MG63 (cell line): ENCODE measurements at regions not wholly inside any gene's neighbourhood (a gene's known extent, or its start where the extent isn't known, plus 50 kb on each side); places are given as distances from the start of the nearest gene placed in this dataset.

Experiments
- DNase-seq: peaks from one replicate; pipeline ENCODE4 v3.0.0-alpha.2; 2020
- H3K27me3 ChIP-seq: fragments of 250-450 bp; sonication (Bioruptor Pico); 2 replicates; pipeline ENCODE4 v1.5.1; 2020; ENCODE audit warnings: mild to moderate bottlenecking, moderate library complexity
- H3K36me3 ChIP-seq: fragments of 250-450 bp; sonication (Bioruptor Pico); 2 replicates; pipeline ENCODE4 v1.5.1; 2020; ENCODE audit warnings: mild to moderate bottlenecking, moderate library complexity
- H3K4me3 ChIP-seq: fragments of 250-450 bp; sonication (Bioruptor Pico); 2 replicates; pipeline ENCODE4 v1.5.1; 2020; ENCODE audit warnings: mild to moderate bottlenecking, moderate library complexity
- H3K9me3 ChIP-seq: fragments of 250-450 bp; sonication (Bioruptor Pico); 2 replicates; pipeline ENCODE4 v1.5.1; 2020; ENCODE audit warnings: mild to moderate bottlenecking, moderate library complexity

DNA sequence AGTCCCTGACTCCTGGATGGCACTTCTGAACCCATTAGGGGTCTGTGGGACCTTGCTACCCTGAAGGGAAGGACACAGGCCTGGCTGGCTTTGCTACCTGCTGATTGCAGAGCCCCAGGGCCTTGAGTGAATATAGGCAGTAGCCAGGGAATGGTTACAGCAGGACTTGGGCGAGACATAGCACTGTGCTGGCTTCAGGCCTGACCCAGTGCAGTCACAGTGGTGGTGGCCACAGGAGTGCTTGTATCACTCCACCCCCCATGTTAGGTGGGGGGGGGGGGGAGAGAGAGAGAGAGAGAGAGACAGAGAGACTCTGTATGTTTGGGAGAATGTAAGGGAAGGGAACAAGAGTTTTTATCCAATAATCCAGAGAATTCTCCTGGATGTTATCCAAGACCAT is 439.3 kb upstream of the ZNF608 start:
- no peak for DNase-seq
- H3K27me3 ChIP-seq, result no peaks in the 10 kb centered on the region
- no peaks in the 10 kb centered on the region for H3K36me3 ChIP-seq
- H3K9me3 ChIP-seq, result no peaks in the 10 kb centered on the region
- H3K4me3 ChIP-seq, result no peak overlapping the region

DNA sequence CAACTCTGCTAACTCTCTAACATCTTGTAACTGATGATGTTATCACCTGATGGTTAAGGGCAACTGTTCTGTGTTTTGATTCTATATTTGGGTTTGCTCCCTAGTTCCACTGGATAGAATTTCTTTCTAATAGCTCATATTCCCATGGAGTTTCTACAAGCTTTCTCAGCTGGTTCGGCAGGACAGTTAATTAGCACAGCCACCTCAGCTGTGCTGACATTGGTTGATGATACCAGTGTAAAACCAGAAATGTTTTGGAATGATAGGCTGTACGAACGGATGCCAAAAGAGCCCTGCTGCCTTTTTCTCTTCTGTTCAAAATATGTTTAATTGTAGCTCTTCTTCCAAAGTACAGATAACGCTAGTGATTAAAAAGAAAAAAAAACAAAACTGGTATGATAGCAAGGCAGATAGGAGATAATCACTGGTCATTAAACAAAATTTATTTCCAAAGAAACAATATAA is 440.5 kb upstream of the ZNF608 start:
- Histone ChIP-seq H3K4me3 (no peak overlapping the region), H3K27me3 (no peaks in the 10 kb centered on the region), H3K36me3 (no peaks in the 10 kb centered on the region), H3K9me3 (no peaks in the 10 kb centered on the region)
- no peak for DNase-seq

GRCh38 chr5:125189531-125189941 is 443.1 kb upstream of the ZNF608 start:
- DNase-seq, result no peak
- H3K9me3 ChIP-seq, result no peaks in the 10 kb centered on the region
- no peaks in the 10 kb centered on the region for H3K36me3 ChIP-seq
- no peaks in the 10 kb centered on the region for H3K27me3 ChIP-seq
- no peak overlapping the region for H3K4me3 ChIP-seq

GRCh38 chr5:125190232-125191087 is 444.0 kb upstream of the ZNF608 start:
- H3K9me3 ChIP-seq, result no peaks in the 10 kb centered on the region
- no peak for DNase-seq
- no peaks in the 10 kb centered on the region for H3K27me3 ChIP-seq
- H3K36me3 ChIP-seq, result no peaks in the 10 kb centered on the region
- no peak overlapping the region for H3K4me3 ChIP-seq

DNA sequence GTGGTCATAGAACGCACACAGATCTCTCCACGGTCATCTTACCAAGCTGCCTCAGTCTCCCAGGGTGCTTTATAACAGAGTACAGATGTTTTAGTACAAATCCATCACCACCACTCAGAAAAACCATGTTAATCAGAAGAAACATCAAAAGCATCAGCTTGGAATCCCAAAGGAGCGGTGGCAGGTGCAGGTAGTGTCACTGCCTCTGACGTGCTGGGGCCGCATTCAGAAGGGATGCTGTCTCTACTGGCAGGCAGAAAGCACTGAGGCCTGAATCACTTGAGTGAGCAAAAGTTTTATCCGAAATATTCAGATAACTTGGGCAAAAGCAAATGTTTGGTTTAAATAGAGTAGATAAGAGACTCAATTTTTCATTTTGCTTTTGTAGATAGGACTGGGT is 448.4 kb upstream of the ZNF608 start:
- no peak overlapping the region for H3K4me3 ChIP-seq
- H3K9me3 ChIP-seq, result no peaks in the 10 kb centered on the region
- H3K27me3 ChIP-seq, result no peaks in the 10 kb centered on the region
- H3K36me3 ChIP-seq, result no peaks in the 10 kb centered on the region
- DNase-seq, result no peak

GRCh38 chr5:125196481-125197111 is 450.2 kb upstream of the ZNF608 start:
- Histone ChIP-seq H3K27me3 (no peaks in the 10 kb centered on the region), H3K9me3 (no peaks in the 10 kb centered on the region), H3K4me3 (no peak overlapping the region), H3K36me3 (no peaks in the 10 kb centered on the region)
- no peak for DNase-seq

DNA sequence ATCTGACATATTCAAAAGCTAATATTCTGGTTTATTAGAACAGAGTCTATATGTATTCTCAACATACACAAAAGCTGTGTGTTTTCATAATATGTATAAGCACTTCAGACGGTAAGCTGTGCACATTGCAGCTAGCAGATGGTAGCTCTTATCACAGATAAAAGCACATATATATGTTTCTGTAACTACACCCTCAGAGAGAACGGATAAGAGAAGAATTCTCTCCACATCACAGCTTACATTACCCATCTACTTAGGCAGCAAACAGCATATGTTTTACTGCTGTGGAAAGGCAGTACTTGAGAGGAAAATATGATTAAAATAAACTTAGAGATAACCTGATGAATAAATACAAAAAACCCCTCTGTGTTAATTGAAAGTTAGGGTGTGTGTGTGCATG is 450.9 kb upstream of the ZNF608 start:
- no peak for DNase-seq
- Histone ChIP-seq H3K9me3 (no peaks in the 10 kb centered on the region), H3K27me3 (no peaks in the 10 kb centered on the region), H3K36me3 (no peaks in the 10 kb centered on the region), H3K4me3 (no peak overlapping the region)

DNA sequence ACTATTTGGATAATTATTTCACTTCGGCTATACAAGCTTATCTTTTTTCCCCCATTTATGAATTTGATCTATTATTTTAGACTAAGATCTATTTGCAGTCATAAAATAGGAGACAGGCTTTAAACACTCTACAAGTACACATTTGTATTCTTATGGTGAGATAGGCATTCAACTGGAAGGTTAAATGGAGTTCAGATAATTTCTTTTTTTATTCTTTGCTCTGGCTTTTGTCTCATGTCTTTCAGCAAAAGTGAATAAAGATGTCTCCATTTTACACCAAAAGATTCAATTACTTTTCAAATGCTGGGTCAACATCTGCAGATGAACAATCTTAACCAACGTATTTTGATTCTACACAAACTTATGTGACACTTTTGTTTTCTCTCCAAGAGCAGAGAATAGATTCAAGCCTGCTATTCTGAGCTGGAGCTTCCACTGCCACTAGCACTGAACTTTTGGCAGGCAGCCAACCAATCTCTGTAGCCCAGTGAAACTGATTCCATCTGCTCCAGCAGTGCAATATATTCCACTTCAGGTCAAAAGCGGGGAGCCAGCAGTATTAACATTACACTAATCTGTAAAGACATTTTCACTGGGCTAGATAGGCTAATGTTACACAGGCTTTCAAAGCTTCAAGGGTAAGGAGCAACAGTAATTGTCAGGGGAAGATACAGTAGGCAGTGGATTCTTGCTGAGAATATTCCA is 452.0 kb upstream of the ZNF608 start:
- DNase-seq, result peak; percentile 16
- no peaks in the 10 kb centered on the region for H3K27me3 ChIP-seq
- H3K9me3 ChIP-seq, result no peaks in the 10 kb centered on the region
- no peaks in the 10 kb centered on the region for H3K36me3 ChIP-seq
- no peak overlapping the region for H3K4me3 ChIP-seq

DNA sequence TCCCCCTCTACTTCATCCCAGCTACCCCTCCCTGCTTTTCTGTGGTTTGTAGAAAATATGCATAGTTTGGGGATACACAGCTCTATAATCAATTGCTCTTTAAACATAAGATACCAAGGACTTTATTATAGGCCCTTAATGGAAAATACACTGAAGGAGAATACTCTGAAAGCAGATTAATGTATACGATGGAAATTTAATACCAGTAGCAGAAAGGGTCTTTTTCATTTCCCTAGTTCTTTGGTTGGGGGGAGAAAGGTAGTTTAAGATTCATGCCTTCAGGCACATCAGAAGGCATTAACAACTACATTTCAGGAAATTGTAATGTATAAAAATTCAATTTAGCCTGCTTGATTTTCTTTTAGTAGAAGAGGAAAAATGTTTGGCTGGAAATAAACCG is 452.9 kb upstream of the ZNF608 start:
- no peak for DNase-seq
- H3K4me3 ChIP-seq, result no peak overlapping the region
- no peaks in the 10 kb centered on the region for H3K36me3 ChIP-seq
- no peaks in the 10 kb centered on the region for H3K27me3 ChIP-seq
- H3K9me3 ChIP-seq, result no peaks in the 10 kb centered on the region

GRCh38 chr5:125199968-125200865 is 453.8 kb upstream of the ZNF608 start:
- DNase-seq, result peak; percentile 11
- Histone ChIP-seq H3K9me3 (no peaks in the 10 kb centered on the region), H3K4me3 (peak overlapping the region; percentile 39), H3K27me3 (no peaks in the 10 kb centered on the region), H3K36me3 (no peaks in the 10 kb centered on the region)

GRCh38 chr5:125200866-125201373 is 454.5 kb upstream of the ZNF608 start:
- Histone ChIP-seq H3K36me3 (no peaks in the 10 kb centered on the region), H3K9me3 (no peaks in the 10 kb centered on the region), H3K27me3 (no peaks in the 10 kb centered on the region), H3K4me3 (peak overlapping the region; percentile 39)
- DNase-seq, result no peak

DNA sequence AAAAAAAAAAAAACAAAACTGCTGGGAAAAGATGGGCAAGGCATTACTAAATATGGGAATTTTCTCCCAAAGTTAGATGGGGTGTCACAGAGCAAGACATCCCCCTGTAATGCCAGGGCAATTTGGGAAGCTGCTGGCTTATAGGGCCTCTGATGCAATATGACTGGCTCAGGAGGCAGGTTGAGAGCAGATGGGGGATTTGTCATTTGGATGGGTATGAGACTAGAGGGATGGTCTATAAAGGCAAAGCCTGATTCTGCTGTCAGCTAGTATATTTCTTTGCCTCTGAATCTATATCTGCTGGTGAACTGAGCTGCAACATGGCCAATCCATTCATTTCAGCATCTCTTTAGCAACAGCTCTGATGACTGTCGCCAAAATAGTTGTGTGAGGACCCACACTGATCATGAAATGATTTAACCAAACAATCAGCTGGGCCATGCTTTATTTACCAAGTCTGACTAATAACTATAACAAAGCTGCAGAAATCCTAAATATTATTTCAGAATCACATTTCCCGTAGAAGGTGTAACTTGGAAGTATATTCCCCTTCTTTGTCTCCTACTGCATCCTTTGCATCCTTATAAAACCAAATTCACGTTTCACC is 455.1 kb upstream of the ZNF608 start:
- no peak for DNase-seq
- Histone ChIP-seq H3K36me3 (no peaks in the 10 kb centered on the region), H3K9me3 (no peaks in the 10 kb centered on the region), H3K27me3 (no peaks in the 10 kb centered on the region), H3K4me3 (no peak overlapping the region)

GRCh38 chr5:125202353-125202752 is 455.9 kb upstream of the ZNF608 start:
- Histone ChIP-seq H3K27me3 (no peaks in the 10 kb centered on the region), H3K36me3 (no peaks in the 10 kb centered on the region), H3K4me3 (no peak overlapping the region), H3K9me3 (no peaks in the 10 kb centered on the region)
- DNase-seq, result no peak

DNA sequence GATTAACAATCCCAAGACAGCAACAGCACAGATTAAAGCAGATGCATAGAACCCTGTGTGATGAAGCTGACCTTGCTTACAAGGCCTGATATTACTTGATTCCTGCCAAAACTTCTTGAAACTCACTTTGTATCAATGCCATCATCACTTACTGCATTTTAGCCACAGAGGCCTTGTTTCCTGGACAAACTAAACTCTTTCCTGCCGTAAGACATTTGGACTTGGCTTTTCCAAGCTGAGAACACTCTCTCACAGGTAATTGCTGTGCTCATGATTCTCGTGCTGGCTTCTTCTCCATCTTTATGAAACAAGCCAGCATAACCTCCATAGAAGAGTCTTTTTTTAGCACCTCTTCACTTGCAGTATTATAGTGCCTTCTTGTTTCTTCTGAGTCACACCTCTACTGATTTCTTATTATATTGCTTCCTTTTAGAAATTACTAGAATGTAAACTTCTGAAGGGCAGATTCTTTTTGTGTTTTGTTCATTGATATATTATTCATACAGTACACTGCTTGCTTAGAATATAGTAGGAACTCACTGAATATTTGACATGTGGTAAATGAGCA is 456.5 kb upstream of the ZNF608 start:
- no peak for DNase-seq
- no peaks in the 10 kb centered on the region for H3K27me3 ChIP-seq
- H3K9me3 ChIP-seq, result no peaks in the 10 kb centered on the region
- no peak overlapping the region for H3K4me3 ChIP-seq
- H3K36me3 ChIP-seq, result no peaks in the 10 kb centered on the region

DNA sequence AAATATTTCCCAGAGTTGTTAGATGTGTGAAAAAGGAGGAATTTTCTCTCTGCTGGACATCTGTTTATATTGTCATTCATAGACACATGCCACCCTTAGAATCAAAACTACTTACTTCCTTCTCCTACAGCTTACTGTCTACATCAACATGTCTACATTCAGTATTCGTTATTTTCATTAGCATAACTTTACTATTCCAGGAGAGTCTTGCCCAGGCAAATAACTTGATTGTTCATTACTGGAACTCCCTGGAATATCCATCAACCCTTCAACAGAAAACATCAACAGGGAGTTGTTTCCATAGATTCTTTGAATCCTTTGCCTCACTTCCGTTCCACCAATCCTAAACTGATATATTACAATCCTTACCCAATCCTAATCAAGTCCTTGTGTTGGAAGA is 457.5 kb upstream of the ZNF608 start:
- H3K27me3 ChIP-seq, result no peaks in the 10 kb centered on the region
- no peak for DNase-seq
- no peaks in the 10 kb centered on the region for H3K9me3 ChIP-seq
- no peaks in the 10 kb centered on the region for H3K36me3 ChIP-seq
- no peak overlapping the region for H3K4me3 ChIP-seq
